ENCODE measurements at regions not wholly inside any gene's neighbourhood (a gene's known extent, or its start where the extent isn't known, plus 50 kb on each side); places are given as distances from the start of the nearest gene placed in this dataset.

GRCh38 chr1:31507221-31507620, 69.1 kb upstream of the TINAGL1 start:
- no peak for TF ChIP-seq POLR2AphosphoS5 (IDR thresholded peaks at IDR 0.05)
- TF ChIP-seq, protein P1, sequence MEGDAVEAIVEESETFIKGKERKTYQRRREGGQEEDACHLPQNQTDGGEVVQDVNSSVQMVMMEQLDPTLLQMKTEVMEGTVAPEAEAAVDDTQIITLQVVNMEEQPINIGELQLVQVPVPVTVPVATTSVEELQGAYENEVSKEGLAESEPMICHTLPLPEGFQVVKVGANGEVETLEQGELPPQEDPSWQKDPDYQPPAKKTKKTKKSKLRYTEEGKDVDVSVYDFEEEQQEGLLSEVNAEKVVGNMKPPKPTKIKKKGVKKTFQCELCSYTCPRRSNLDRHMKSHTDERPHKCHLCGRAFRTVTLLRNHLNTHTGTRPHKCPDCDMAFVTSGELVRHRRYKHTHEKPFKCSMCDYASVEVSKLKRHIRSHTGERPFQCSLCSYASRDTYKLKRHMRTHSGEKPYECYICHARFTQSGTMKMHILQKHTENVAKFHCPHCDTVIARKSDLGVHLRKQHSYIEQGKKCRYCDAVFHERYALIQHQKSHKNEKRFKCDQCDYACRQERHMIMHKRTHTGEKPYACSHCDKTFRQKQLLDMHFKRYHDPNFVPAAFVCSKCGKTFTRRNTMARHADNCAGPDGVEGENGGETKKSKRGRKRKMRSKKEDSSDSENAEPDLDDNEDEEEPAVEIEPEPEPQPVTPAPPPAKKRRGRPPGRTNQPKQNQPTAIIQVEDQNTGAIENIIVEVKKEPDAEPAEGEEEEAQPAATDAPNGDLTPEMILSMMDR (IDR thresholded peaks at IDR 0.05) = no peak

Measured in sigmoid colon (tissue), 4 donors.